NCI-H510A (cell line): ENCODE measurements at regions not wholly inside any gene's neighbourhood (a gene's known extent, or its start where the extent isn't known, plus 50 kb on each side); places are given as distances from the start of the nearest gene placed in this dataset.

Experiments
- DNase-seq: peaks from one replicate; lab custom pipeline; 2025; lab: John Stamatoyannopoulos, UW

GRCh38 chr10:78620985-78621799 is 447.6 kb upstream of the ZMIZ1 start:
- no peak for DNase-seq

GRCh38 chr10:78623578-78624215 is 445.1 kb upstream of the ZMIZ1 start:
- peak; percentile 26 for DNase-seq

GRCh38 chr10:78624791-78625190 is 444.0 kb upstream of the ZMIZ1 start:
- no peak for DNase-seq

GRCh38 chr10:78626471-78626870 is 442.3 kb upstream of the ZMIZ1 start:
- DNase-seq: no peak

GRCh38 chr10:78627254-78627795 is 441.4 kb upstream of the ZMIZ1 start:
- DNase-seq: no peak

- DNase-seq: no peak
These were observed 439.8 kb upstream of the ZMIZ1 start for GRCh38 chr10:78628976-78629375.

- DNase-seq: no peak
These were observed 439.0 kb upstream of the ZMIZ1 start for GRCh38 chr10:78629773-78630172.

GRCh38 chr10:78630944-78631838 is 437.6 kb upstream of the ZMIZ1 start:
- DNase-seq: no peak

GRCh38 chr10:78634389-78634815 is 434.4 kb upstream of the ZMIZ1 start:
- no peak for DNase-seq

GRCh38 chr10:78634835-78635234 is 433.9 kb upstream of the ZMIZ1 start:
- DNase-seq: no peak

- no peak for DNase-seq
These were observed 429.1 kb upstream of the ZMIZ1 start for GRCh38 chr10:78639629-78640028.

- no peak for DNase-seq
These were observed 427.8 kb upstream of the ZMIZ1 start for GRCh38 chr10:78640796-78641636.

GRCh38 chr10:78641693-78642092 is 427.1 kb upstream of the ZMIZ1 start:
- DNase-seq: no peak

- DNase-seq: no peak
These were observed 426.4 kb upstream of the ZMIZ1 start for GRCh38 chr10:78642269-78642816.

GRCh38 chr10:78643513-78643912 is 425.3 kb upstream of the ZMIZ1 start:
- DNase-seq: no peak

GRCh38 chr10:78644550-78644949 is 424.2 kb upstream of the ZMIZ1 start:
- no peak for DNase-seq

GRCh38 chr10:78645169-78645686 is 423.5 kb upstream of the ZMIZ1 start:
- DNase-seq: no peak

GRCh38 chr10:78645975-78646374 is 422.8 kb upstream of the ZMIZ1 start:
- DNase-seq: no peak

GRCh38 chr10:78648256-78648860 is 420.4 kb upstream of the ZMIZ1 start:
- DNase-seq: no peak

GRCh38 chr10:78649429-78649828 is 419.3 kb upstream of the ZMIZ1 start:
- DNase-seq: no peak
